ENCODE measurements at regions not wholly inside any gene's neighbourhood (a gene's known extent, or its start where the extent isn't known, plus 50 kb on each side); places are given as distances from the start of the nearest gene placed in this dataset.

DNA sequence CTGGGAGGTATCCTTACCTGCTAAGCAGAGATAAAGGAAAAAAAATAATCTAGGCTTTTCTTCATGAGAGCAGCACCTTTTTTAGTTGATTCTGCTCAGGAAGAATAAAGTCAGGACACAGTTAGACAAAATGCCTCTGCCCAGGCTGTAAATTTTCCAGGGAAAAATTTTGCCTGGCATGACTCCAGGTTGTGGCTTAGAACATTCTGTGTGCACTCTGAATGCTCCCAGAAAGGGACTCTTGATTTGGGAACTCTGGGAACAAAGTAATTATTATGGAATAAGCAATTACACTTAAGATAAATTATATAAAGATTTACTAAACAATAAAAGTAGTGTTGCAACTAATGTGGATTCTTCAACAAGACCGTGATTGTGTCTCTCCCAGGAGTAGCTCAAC lies 826.2 kb upstream of the TENM3 start:
- H3K4me3 ChIP-seq (ENCODE audit: low read length): no peak overlapping the region
- TF ChIP-seq, protein P1, sequence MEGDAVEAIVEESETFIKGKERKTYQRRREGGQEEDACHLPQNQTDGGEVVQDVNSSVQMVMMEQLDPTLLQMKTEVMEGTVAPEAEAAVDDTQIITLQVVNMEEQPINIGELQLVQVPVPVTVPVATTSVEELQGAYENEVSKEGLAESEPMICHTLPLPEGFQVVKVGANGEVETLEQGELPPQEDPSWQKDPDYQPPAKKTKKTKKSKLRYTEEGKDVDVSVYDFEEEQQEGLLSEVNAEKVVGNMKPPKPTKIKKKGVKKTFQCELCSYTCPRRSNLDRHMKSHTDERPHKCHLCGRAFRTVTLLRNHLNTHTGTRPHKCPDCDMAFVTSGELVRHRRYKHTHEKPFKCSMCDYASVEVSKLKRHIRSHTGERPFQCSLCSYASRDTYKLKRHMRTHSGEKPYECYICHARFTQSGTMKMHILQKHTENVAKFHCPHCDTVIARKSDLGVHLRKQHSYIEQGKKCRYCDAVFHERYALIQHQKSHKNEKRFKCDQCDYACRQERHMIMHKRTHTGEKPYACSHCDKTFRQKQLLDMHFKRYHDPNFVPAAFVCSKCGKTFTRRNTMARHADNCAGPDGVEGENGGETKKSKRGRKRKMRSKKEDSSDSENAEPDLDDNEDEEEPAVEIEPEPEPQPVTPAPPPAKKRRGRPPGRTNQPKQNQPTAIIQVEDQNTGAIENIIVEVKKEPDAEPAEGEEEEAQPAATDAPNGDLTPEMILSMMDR (conservative IDR thresholded peaks at IDR 0.05; ENCODE audit: low read depth, low read length): no peak
- no peak for DNase-seq (ENCODE audit: low read depth)

DNA sequence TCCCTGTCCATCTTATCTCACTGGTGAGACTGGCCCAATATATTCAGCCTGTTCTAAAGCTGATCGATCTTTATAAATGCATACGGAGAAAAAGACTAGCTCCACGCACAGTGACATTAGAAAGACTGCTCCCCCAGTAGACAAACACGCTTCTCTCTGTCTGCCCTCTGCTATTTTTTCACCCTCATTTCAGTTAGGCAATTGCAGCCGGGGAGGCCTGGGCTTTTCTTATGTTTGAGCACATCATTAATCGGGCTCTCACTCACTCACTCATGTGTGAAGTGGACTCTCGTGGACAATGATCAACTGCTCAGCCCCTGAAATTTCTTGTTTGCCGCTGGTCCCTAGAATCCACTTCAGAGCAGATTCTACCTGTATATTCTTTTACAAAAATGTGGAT lies 824.7 kb upstream of the TENM3 start:
- DNase-seq (ENCODE audit: low read depth): no peak
- TF ChIP-seq, protein P1 (conservative IDR thresholded peaks at IDR 0.05; ENCODE audit: low read depth, low read length): no peak
- no peak overlapping the region for H3K4me3 ChIP-seq (ENCODE audit: low read length)

DNA sequence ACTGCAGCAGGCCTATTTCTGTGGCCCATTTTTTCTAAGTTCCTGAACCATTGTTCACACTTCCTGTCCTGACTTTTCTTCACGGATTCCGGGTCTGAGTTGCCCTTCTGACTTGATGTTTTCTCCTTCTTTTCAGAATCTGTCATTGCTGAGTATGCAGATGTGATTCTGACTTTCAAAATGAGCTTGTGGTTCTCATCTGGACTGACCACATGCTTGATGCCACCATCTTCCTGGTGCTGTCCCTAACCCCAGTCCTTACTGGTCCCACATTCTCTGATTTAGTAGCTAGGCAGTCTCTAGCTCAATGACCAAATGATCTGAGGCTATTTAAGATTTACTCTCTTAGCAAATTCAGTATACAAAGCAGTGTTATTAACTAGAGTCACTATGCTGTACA lies 822.3 kb upstream of the TENM3 start:
- TF ChIP-seq, protein P1 (conservative IDR thresholded peaks at IDR 0.05; ENCODE audit: low read depth, low read length): no peak
- no peak overlapping the region for H3K4me3 ChIP-seq (ENCODE audit: low read length)
- no peak for DNase-seq (ENCODE audit: low read depth)

DNA sequence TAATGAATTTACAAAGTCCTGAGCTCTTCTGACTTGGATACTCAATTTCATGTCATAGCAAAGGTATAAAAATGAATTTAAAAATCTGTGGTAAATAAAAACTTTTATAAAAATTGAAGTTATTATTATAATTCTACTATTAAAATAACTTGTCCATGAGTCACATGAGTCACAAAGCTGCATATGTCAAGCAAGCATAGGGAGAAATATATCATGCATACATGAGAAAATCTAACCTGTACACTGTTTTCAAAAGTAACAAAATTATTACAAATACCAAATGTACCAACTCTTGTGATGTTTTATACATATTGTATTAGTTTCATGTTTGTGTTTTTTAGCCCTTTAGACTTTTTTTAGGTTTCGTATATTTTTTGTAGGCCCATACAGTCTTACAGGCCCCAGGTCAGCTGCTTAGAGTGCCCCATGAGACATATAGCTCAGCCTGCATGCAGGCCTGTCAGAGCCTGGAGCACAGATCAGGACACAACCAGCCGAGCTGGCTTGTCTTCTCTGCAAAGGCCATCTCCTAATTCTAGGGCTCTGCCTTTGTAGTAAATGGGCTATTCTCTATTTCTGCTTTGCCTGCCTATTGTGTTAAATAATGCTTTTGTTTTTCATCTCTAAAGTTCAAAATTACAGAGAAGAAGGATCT lies 818.7 kb upstream of the TENM3 start:
- TF ChIP-seq, protein P1 (conservative IDR thresholded peaks at IDR 0.05; ENCODE audit: low read depth, low read length): no peak
- no peak overlapping the region for H3K4me3 ChIP-seq (ENCODE audit: low read length)
- no peak for DNase-seq (ENCODE audit: low read depth)

DNA sequence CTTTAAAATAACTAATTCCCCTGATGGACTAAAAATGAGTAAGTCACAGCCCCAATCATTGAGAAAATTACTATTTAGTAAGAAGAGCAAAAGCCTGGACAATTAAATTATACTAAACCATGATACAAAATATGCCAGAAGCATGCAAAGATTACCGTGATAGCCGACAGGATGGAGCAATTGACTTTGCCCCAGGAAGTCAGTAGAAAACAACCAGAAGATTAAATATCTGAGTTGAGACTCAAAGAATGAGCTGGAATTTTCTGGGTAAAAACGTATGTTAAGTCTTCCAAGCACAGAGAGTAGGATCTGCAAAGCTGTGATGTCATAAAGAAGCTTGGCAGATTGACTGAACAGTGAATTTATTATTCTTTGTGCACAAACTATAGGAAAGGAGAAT lies 816.1 kb upstream of the TENM3 start:
- TF ChIP-seq, protein P1 (conservative IDR thresholded peaks at IDR 0.05; ENCODE audit: low read depth, low read length): no peak
- no peak overlapping the region for H3K4me3 ChIP-seq (ENCODE audit: low read length)
- DNase-seq (ENCODE audit: low read depth): no peak

DNA sequence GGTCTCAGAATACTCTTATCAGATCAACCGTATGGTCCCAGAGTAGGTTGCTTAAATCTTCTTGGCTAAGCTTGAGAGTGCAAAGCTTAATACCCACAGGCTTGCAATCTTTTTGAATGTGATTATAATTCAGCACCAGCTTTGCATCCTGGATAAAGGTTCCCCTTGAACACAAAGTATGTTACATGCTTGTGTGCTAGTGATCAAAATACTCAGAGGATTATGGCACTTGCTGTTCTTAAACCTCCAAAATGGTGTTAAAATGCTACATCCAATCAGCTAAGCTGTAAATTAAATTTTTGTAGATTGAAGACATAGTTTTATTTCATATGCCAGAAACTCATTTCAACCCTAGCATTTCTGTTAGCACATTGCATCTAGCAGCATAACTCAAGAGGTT lies 812.2 kb upstream of the TENM3 start:
- DNase-seq (ENCODE audit: low read depth): peak; percentile 54
- no peak overlapping the region for H3K4me3 ChIP-seq (ENCODE audit: low read length)

DNA sequence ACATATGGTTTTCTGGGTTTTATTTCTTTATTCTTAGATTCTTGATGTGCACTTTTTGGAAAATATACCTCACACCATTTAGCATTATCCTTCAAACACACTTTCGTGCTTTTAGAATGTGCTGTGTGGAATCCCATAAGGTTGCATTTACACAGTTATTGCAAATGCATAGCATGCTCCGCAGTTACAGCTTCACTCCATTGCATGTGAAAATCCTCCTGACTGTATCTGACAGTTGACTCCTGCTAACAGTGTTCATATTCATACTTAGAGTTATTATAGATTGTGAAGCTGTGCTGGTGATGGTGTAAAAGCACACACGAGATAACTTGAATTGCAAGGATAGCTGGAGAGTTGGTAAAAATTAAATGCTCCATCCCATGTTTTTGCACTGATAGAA lies 811.5 kb upstream of the TENM3 start:
- no peak for DNase-seq (ENCODE audit: low read depth)
- TF ChIP-seq, protein P1 (conservative IDR thresholded peaks at IDR 0.05; ENCODE audit: low read depth, low read length): no peak

More for the DNA sequence above, 812.2 kb upstream of the TENM3 start:
- TF ChIP-seq, protein P1 (conservative IDR thresholded peaks at IDR 0.05; ENCODE audit: low read depth, low read length): no peak

More for the DNA sequence above, 811.5 kb upstream of the TENM3 start:
- no peak overlapping the region for H3K4me3 ChIP-seq (ENCODE audit: low read length)

Measured in retinal pigment epithelial cell (primary cell).